G401 (cell line): ENCODE measurements at regions not wholly inside any gene's neighbourhood (a gene's known extent, or its start where the extent isn't known, plus 50 kb on each side); places are given as distances from the start of the nearest gene placed in this dataset.
A peak's percentile ranks its signal among the peaks of the same experiment; 100 is the strongest.

Source experiments
- DNase-seq: peaks from one replicate; pipeline ENCODE4 v3.0.0-alpha.2; 2015; ENCODE audit warnings: low spot score
- in situ Hi-C: cut with HindIII; loops from 2 replicates; pipeline ENCODE4 v1.10.0; 2016; ENCODE audit warnings: low sequenced_read_pairs, mixed read lengths

DNA sequence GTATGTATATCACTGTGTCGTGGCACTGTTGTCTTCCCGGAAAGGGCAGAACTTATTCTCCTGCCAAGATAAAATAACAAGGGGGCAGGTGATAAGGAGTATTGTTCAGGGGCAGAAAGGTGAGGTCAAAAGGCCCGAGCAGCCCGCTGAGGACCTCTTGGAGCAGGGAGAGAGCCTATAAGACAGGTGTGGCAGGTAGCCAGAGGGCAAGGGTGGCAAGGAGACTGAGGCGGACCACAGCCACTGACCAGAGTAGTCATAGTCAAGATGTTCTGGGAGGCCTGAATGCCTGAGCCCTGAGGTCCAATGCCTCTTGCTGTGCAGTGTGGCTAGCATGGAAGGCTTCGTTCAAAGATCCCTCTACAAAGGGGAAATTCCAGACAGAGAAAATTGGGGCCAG, 172.3 kb upstream of the CHRNA7 start:
- DNase-seq, result no peak
- in situ Hi-C loops, result no loop called here

DNA sequence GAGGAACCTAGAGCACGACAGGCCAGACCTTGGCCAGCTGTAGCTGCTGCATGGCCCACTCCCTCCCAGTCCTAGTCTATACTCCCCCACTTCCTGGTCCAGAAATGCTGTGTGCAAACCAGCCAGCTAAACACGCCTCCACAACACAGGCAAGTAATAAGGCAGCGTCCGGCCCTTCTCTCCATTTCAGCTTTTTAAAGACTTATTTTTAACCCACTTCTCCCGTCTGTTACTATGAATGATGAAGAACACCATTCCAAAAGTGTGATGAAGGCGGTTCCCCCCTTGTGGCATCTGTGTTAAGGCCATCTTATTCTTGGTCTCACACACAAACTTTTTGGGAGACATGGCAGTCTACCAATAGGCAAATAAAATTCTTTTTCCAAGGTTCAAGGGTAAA, 164.1 kb upstream of the CHRNA7 start:
- DNase-seq, result no peak
- in situ Hi-C loops, result no loop called here

DNA sequence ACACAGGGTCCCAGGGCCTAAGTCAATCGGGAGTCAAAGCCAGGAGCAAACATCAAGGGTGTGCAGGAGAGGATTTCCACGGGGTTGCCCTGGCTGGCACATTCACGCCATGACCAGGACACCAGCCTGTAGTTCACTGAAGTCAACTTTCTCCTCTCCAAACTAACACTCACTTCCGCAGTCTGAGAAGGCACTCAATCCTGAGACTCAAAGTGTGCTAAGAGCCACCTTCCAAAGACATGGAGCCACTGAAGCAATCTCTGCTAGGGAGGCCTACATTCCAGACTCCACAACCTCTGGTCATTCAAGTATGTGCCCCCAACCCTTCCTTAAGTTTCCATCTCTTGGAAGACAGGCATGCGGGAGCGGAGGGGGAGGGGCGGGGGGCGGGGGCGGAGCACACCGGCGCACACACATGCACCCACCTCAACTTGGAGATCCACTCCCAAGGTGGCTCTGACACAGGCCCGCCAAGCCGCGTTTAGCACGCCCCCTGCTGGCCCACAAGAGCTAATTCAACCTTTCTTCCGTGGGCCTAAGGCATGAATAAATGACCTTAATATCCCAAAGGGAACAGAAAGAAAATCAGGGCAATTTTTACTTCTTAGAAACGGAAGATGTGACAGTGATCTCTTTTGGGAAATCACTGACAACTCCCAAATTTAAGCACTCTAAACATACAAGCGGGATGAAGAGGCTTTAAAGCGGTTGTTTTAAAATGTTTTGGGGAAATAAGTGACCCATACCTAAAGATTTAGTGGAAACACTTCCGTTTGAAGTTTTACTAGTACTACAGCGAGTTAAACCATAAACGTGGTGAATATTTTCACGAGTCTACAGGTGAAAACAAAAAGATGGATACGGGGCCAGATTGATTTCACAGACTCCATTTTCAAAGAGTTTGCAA, 162.5 kb upstream of the CHRNA7 start:
- in situ Hi-C loops, result no loop called here

DNA sequence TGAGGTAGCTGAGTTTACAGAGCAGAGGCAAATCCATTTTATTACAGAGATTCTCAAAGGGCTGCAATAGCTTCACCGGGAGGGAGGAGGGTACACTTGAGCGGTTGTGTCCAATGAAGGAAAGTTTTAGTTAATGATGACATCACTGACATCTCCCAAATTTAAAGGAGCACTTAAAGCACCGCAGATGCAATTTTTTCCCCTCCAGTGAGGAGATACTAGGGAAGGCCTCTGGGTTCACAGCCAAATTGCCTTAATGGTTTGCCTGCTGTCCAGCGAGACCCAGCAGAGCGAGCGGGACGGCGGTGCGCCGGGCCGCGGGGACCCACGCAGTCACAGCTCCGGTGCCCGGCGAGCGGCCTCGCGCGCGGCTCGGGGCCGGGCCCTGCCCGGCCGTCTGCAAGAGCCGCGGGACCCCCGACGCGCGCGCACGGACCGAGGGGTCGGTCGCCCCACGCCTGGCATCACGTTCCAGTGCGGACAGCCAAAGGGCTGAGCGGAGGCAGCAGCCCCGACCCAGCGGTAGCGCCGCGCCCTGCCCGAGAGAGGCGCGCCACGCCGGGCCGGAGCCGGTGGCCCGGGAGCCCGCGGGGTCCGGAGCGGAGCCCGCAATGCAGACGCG, 160.5 kb upstream of the CHRNA7 start:
- in situ Hi-C loops, result no loop called here
- peak; percentile 72 for DNase-seq

More for the DNA sequence above, 162.5 kb upstream of the CHRNA7 start:
- DNase-seq, result peak; percentile 84

DNA sequence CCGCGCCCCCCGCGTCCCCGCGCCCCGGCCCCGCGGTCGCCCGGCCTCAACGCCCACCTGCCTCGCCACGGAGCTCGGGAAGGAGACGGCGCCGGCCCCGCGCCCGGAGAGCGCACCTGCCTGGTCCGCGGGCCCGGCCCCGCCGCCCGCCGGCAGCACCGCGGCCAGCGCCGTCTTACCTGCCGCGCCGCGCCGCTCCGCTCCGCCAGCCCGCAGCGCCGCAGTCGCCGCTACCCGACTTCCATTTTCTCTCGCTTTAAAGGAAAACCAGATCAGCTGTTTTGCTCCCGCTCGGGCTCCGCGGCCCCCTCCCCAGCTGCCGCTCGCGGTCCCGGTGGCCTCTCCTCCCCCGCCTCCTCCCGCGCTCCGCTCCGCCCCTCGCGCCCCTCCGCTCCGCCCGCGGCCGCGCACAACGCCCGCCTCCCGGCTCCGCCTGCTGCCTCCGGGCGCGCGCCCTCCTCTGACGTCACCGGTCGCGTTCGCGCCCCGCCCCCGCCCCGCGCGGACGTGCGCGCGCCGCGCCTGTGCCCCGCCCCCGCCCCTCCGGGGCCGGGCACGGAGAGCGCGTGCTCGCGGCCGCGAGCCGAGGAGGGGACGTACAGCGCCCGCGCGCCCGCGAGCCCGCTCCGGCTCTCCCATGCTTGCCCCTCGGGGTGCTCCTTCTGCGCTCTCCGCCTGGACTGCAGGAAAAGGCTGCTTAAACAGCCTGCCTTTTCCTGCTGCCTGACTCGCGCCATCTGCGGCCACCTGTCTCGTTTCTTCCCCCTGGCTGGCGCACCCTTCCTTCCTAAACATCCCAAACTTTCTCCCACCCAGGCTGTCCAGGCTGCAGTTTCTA, 159.8 kb upstream of the CHRNA7 start, which contains the start of gene OTUD7A:
OTUD7A (minus strand) TSS at position 346 of the 838 bp plus-strand sequence.
- in situ Hi-C loops, result no loop called here
- peak; percentile 88 for DNase-seq

DNA sequence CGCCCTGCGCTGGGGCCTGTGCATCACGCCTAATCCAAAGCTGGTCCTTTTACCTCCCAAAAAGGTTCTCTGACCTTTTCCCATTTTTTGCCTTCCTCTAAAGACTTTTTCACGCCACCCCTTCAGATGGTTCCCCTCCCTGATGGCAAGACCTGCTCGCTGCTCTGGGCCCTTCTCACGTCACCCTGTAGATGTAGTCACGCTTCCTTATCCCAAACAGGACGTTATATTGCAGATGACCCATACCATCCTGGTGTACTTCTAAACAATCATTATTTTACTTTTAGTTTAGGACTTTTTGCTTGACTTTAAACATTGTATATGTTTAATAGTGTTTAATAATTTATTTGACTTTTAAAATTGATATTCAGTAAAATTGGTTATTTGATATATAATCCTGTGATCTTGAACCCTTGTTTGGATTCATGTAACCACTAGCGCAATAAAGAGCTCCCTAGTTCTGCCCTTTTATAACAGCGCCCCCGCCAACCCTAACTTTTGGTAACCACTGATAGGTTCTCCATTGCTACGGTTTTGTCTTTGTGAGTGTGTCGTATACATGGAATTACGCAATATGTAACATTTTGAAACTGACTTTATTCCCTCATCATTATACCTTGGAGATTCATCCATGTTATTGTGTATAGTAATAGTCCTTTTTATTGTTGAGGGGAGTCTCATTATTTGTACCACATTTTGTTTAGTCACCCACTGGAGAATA, 159.0 kb upstream of the CHRNA7 start:
- in situ Hi-C loops, result no loop called here
- DNase-seq, result no peak

DNA sequence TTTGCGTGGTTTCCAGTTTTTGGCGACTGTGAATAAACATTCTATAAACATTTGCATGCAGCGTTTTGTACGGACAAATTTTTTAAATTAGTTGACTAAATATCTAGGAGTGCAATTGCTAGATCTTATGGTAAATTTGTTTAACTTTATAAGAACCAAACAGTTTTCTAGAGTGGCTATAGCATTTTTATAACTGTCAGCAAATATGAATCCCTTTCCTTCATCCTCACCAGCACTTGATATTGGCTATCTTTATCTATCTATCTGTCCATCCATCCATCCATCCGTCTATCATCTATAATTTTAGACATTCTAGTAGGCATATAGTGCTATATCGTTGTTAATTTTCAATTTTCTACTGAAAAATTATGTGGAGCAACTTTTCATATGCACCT, 158.4 kb upstream of the CHRNA7 start:
- DNase-seq, result no peak
- in situ Hi-C loops, result no loop called here

DNA sequence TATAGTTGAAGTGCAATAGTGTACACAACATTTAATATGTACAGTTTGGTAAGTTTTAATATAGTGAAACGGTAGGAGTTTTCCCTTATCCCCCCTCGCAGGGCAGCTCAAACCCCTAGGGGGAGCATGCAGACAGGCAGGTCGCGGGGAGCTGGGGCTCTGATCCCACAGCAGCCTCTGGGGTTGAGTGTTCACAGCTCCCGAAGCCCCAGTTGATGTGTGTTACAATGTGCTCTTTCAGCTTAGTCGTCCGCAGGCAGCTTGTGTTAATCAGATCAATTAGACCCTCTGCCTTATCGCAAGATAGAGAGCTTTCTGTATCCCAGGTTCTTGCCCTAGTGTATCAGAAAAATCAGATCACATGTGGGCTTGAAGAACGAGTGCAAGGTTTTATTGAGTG, 143.1 kb upstream of the CHRNA7 start:
- no peak for DNase-seq
- in situ Hi-C loops, result no loop called here

DNA sequence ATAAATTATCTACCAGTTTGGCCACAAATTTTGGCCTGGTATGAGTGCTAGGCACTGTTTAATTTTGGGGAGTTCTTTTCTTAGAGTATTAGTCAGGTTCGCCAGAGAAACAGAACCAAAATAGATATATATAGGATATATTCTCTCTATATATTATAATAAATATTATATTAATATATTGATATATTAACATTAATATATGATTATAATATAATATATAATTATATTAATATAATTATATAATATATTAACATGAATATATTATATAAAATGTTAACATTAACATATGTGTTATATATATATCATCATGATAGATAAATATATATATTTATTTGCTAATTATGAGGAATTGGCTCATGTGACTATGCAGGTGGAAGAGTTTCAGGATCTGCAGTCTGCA, 137.8 kb upstream of the CHRNA7 start:
- in situ Hi-C loops, result no loop called here
- DNase-seq, result no peak

DNA sequence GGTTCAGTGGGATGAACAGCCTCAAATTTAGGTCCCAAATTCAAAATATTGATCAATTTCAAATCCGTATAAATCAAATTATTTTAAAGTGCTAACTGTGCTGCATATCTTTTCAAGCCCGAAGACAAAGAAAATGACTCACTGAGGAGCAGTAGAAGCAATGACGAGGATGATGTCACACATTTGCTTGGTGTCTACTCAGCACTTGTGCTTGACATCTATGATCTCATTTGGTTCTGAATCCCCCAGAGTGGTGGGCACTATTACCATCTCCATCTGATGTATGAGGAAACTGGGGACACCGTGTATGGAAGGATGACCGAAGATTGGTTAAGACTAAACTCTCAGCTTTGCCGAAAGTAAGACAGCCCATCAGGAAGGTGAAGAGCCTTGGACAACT, 136.5 kb upstream of the CHRNA7 start:
- no peak for DNase-seq
- in situ Hi-C loops, result no loop called here

DNA sequence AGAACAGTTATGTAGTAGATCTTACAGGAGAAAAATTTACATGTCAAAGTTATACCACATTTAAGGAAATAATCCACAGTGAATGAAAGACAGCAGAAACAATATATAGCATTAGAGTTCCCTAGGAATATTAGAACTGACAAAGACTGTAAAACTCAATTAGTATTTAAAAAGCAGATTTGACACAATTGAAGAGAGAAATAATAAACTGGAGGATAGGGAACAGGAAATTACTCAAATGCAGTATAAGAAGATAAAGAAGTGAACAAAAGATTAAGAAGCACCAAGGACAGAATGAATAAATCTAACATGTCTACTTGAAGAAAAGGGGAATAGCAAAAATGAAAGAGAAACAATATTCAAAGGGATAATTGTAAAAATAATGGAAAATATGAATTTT, 132.6 kb upstream of the CHRNA7 start:
- in situ Hi-C loops, result no loop called here
- no peak for DNase-seq

DNA sequence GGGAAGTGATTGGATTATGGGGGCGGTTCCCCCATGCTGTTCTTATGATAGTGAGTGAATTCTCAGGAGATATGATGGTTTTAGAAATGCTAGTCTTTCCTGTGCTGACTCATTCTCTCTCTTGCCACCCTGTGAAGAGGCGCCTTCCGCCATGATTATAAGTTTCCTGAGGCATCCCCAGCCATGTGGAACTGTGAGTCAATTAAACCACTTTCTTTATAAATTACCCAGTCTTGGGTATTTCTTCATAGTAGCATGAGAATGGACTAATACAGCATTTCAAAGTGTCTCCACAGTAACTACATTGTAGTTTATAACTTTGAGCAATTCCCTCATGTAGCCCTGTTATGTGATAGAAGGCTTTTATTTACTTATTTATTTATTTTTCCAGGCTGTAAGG, 128.8 kb upstream of the CHRNA7 start:
- no peak for DNase-seq
- in situ Hi-C loops, result no loop called here

DNA sequence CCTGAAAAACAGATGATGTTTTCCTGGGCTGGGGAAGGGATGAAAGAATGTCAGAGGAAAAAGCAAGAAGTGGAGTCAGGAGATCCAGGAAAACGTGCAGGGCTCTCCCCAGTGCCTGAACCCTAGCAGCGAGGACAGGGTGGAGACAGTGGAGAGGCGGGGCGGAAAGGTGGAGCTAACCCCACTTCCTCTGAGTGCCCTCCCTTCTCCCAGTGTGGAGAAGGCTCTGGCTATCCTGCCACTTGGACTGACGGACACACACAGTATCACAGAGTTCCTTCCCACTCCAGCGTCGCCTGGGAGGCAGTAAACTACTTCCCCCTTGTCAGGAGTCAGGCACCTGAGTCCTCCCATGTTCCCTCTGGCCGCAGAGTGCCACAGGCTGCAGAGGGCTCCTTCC, 125.3 kb upstream of the CHRNA7 start:
- DNase-seq, result no peak
- in situ Hi-C loops, result no loop called here

DNA sequence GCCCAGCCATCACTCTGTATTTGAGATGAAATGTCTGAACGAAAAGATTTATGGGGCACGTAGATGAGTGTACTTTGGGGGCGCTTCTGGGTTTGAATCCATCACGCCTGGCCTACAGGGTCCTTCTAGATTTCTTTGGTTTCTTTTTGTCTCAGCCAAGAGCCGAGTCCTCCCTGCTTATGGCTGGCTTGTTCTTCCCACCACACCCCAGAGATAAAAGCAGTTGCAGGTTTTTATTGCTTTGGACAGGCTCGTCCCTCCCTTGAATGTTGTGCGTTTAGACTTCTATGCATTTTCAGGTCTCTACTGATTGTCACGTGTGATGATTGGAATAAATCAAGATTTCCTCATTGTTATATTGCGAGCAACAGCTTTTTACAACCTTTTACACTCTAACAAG, 104.8 kb upstream of the CHRNA7 start:
- DNase-seq, result no peak
- in situ Hi-C loops, result no loop called here

DNA sequence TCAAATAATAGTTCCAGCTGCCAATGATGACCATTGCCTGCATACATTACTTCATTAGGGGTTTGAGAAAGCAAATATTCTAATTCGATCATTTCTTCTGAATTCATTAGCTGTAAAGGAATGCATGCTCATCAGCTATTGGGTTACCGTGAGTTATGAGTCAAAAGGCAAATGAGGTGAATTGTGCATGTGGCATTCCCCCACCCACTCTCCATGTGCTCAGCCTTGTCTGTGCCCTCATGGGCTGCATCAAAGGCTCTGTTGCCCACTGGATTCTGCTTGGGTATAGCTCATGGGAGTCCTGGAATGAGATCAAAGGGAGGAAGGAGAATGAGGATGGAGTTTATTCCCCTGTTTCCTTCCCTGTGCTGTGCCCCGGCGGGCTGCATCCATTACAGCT, 99.3 kb upstream of the CHRNA7 start:
- no peak for DNase-seq
- in situ Hi-C loops, result no loop called here

DNA sequence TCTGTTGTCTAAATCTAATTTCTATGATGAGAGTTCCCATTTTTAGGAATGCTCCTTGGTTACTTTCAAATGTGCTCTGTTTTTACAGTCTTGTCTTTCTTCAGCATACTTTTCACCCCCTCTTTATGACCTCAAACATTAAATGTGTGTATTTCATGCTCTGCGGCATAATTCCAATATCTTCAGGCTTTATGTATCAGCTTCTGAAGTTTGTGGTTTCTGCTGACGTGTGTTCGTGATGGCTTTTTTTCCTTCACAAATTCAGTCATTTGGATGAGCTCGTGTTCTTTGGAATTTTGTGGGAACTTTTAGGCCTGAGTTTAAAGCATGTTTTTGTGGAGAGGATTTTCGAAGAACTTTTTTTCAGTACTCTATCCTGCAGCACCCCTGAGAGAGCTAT, 97.7 kb upstream of the CHRNA7 start:
- in situ Hi-C loops, result no loop called here
- no peak for DNase-seq

DNA sequence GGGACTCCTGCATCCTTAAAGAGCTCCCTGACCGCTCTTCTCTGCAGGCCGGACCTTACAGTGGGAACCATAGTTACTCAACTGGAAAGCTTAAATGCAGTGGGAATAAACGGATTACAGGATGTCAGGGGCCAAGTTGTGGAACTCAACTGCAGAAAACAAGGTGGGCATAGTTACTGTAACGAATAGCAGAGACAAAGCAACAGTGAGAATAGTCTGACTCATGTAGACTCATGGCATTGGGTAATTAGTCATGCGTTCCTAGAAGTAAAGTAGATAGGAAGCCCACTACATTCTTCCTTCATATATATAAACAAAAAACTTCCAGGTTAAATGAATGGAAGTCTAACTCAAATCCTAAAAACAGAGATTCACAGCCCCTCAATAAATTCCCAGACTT, 95.5 kb upstream of the CHRNA7 start:
- in situ Hi-C loops, result no loop called here
- no peak for DNase-seq

DNA sequence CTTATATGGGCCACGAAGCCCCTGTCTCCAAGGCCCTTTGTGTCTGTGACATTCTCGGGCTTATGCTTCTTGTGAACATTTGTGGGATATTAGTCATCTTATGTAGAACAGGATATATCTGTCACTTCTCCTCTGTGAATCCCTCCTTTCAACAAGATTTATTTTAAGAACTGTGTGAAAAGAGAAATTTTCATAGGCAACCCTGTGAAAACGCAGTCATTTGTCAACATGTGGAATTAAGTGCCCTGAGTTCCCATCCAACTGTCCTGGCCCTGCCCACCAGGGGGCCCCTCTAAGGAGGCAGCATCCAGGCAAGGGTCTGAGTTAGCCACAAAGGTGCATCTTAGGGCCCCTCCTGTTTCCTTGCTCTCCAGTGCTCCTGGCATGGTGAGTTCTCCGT, 76.8 kb upstream of the CHRNA7 start:
- in situ Hi-C loops, result no loop called here
- DNase-seq, result no peak

DNA sequence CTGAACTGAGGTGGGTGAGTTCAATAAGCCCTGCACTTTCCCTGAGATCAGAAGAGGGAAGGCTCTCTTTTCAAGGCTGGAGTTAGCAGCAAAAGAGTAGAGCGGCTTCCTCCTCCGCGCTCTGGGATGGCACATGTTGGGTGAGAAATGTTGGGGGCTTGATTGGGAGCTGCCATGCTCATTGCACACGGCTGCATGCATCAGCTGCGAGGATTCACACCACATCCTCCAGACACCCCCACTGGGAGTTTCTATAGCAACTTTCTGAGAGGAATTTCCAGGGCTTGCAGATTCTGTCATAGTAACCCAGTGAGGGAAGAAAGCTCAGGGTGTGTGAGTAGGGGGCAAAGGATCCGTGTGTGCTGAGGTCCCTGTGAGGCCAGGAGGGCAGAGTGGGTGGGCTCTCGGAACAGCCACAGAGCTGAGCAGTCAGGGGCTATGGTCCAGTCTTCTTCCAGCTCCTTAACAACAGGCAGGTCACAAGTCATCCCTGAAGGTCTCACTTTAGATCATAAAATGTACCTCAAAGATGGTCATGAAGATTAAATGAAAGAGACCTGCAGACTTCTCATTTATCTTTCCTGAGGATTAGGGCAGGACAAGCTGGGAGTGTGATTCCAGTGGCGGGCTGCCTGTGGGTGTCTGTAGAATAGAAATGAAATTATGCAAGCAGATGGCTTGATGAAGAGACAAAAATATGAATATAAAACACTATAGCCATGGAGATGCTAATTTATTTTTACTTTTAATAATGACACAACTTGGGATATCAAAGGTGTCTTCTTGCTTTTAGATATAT, 75.7 kb upstream of the CHRNA7 start:
- no peak for DNase-seq
- in situ Hi-C loops, result no loop called here
